NT2/D1 (cell line): ENCODE measurements at regions not wholly inside any gene's neighbourhood (a gene's known extent, or its start where the extent isn't known, plus 50 kb on each side); places are given as distances from the start of the nearest gene placed in this dataset.

ENCODE experiments used
- DNase-seq: peaks from one replicate; pipeline ENCODE4 v3.0.0-alpha.2; 2011; ENCODE audit warnings: low read depth, low spot score
- H3K27me3 ChIP-seq: 2 replicates; pipeline ENCODE4 v1.6.0; 2011; ENCODE audit warnings: mild to moderate bottlenecking; ENCODE audit not compliant: insufficient read length, insufficient read depth
- H3K36me3 ChIP-seq: 2 replicates; pipeline ENCODE4 v1.6.1; 2011; ENCODE audit warnings: mild to moderate bottlenecking, low read length, mixed read lengths; ENCODE audit not compliant: insufficient read depth, insufficient read length
- H3K4me1 ChIP-seq: 2 replicates; pipeline ENCODE4 v1.5.1; 2011; ENCODE audit not compliant: insufficient read depth, insufficient read length
- H3K4me3 ChIP-seq: 2 replicates; pipeline ENCODE4 v1.5.1; 2011; ENCODE audit warnings: low read depth; ENCODE audit not compliant: insufficient read length
- H3K9ac ChIP-seq: 2 replicates; pipeline ENCODE4 v1.6.0; 2011; ENCODE audit warnings: low read depth; ENCODE audit not compliant: insufficient read length
- H3K9me3 ChIP-seq: 2 replicates; pipeline ENCODE4 v1.5.1; 2011; ENCODE audit warnings: mild to moderate bottlenecking, low read length; ENCODE audit not compliant: insufficient read depth
- SUZ12 ChIP-seq: IDR thresholded peaks from 2 replicates; pipeline ENCODE4 v1.6.1; 2011; ENCODE audit not compliant: insufficient read length, insufficient read depth; ENCODE audit errors: extremely low read depth
- YY1 ChIP-seq: IDR thresholded peaks from 2 replicates; pipeline ENCODE4 v1.6.1; 2011; ENCODE audit not compliant: insufficient read length, insufficient read depth
- ZNF274 ChIP-seq: IDR thresholded peaks from 2 replicates; pipeline ENCODE4 v1.6.1; 2011; ENCODE audit warnings: mild to moderate bottlenecking, low read depth, low read length

DNA sequence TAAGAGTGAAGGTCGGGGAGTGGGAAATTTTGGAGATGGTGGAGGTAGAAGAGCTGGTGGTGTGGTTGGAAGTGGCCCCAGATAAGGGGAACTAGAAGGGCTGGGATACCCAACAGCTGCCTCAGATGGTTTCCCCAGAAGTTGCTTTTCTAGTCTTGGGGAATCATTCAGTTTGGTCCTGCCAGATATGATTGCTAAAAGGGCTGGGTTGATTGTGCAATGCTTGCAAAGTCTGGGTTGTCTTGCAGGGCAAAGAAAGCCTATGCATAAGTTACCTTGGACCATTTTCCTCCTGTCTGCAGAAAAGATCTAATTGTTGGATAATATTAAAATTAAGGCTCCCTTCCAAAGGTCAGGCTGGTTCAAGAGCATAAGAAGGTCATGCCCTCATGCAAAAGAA lies 213.8 kb upstream of the ZNF804B start:
- Histone ChIP-seq H3K4me1 (no peaks in the 10 kb centered on the region), H3K36me3 (no peaks in the 10 kb centered on the region), H3K9ac (no peak overlapping the region), H3K4me3 (no peak overlapping the region), H3K9me3 (peaks cover 20% of the 10 kb centered on the region; the same call in 1 of the 2 replicates), H3K27me3 (no peaks in the 10 kb centered on the region)
- TF ChIP-seq YY1 (no peak), ZNF274 (no peak), SUZ12 (no peak)
- DNase-seq, result no peak

DNA sequence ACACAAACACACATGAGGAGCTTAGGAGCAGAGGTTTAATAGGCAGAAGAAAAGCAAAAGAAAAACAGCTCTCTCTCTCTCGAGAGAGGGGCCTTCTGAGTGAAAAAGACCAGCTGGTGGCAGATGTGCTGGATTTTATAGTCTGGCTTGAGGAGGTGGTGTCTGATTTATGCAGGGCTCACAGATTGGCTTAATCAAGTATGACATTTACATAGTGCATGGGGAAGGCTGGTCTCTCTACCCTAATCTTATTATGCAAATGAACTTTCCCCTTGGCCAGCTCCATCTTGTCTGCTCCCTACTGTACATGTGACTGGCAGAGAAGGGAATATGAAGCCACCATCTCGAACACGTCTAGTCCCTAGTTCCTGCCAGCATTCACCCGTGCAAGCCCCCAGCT lies 219.5 kb upstream of the ZNF804B start:
- DNase-seq, result no peak
- no peak overlapping the region for H3K9ac ChIP-seq
- TF ChIP-seq SUZ12 (no peak), ZNF274 (no peak), YY1 (no peak)
- H3K36me3 ChIP-seq, result no peaks in the 10 kb centered on the region
- H3K4me3 ChIP-seq, result no peak overlapping the region
- no peaks in the 10 kb centered on the region for H3K27me3 ChIP-seq
- no peaks in the 10 kb centered on the region for H3K4me1 ChIP-seq
- peaks cover 6% of the 10 kb centered on the region; the same call in 1 of the 2 replicates for H3K9me3 ChIP-seq

- no peak for TF ChIP-seq YY1
- TF ChIP-seq ZNF274, result no peak
- TF ChIP-seq SUZ12, result no peak
- H3K4me1 ChIP-seq, result no peaks in the 10 kb centered on the region
- no peak for DNase-seq
- H3K36me3 ChIP-seq, result no peaks in the 10 kb centered on the region
- H3K27me3 ChIP-seq, result no peaks in the 10 kb centered on the region
- no peak overlapping the region for H3K4me3 ChIP-seq
- peaks cover 1% of the 10 kb centered on the region; the same call in 1 of the 2 replicates for H3K9me3 ChIP-seq
- no peak overlapping the region for H3K9ac ChIP-seq
These were observed 220.0 kb upstream of the ZNF804B start for GRCh38 chr7:88539518-88539917.

GRCh38 chr7:88523645-88524044 lies 217.0 kb upstream of the STEAP4 start:
- no peak overlapping the region for H3K4me3 ChIP-seq
- H3K4me1 ChIP-seq, result no peaks in the 10 kb centered on the region
- H3K36me3 ChIP-seq, result no peaks in the 10 kb centered on the region
- no peaks in the 10 kb centered on the region for H3K27me3 ChIP-seq
- no peak for DNase-seq
- TF ChIP-seq SUZ12, result no peak
- no peak for TF ChIP-seq YY1
- TF ChIP-seq ZNF274, result no peak
- no peak overlapping the region for H3K9ac ChIP-seq
- no peaks in the 10 kb centered on the region for H3K9me3 ChIP-seq

DNA sequence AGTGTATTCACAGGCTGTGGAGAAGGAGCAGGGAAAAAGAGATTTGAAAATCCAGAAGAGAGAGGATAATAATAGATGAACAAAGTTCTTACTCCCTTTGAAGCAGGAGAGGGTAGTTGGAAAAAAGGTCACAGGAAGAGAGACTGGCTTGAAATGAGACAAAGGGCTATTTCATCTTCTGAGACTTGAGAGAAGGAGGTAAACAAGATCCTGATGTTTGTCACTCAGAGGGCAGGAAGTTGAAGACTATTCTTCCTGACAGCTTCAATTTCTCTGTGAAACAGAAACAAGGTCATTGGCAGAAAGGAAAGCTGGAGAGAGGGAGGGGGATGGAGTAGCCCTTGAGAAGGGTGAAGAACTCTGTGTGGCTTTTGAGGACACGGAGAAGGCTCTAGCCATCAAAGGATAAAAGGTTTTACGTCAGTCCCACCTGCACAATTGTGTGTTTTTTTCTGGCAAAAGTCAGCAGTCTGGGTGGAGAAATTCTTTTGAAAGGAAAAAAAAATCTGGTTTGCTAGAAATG lies 216.1 kb upstream of the STEAP4 start:
- no peak for DNase-seq
- no peaks in the 10 kb centered on the region for H3K9me3 ChIP-seq
- no peaks in the 10 kb centered on the region for H3K27me3 ChIP-seq
- no peak for TF ChIP-seq ZNF274
- no peak for TF ChIP-seq SUZ12
- no peak for TF ChIP-seq YY1
- no peaks in the 10 kb centered on the region for H3K4me1 ChIP-seq
- no peak overlapping the region for H3K9ac ChIP-seq
- H3K36me3 ChIP-seq, result no peaks in the 10 kb centered on the region
- no peak overlapping the region for H3K4me3 ChIP-seq

GRCh38 chr7:88516429-88516828 lies 209.7 kb upstream of the STEAP4 start:
- H3K36me3 ChIP-seq, result no peaks in the 10 kb centered on the region
- no peak for DNase-seq
- H3K27me3 ChIP-seq, result no peaks in the 10 kb centered on the region
- no peak for TF ChIP-seq SUZ12
- no peak for TF ChIP-seq YY1
- no peak for TF ChIP-seq ZNF274
- H3K4me1 ChIP-seq, result no peaks in the 10 kb centered on the region
- no peak overlapping the region for H3K4me3 ChIP-seq
- no peaks in the 10 kb centered on the region for H3K9me3 ChIP-seq
- H3K9ac ChIP-seq, result no peak overlapping the region

DNA sequence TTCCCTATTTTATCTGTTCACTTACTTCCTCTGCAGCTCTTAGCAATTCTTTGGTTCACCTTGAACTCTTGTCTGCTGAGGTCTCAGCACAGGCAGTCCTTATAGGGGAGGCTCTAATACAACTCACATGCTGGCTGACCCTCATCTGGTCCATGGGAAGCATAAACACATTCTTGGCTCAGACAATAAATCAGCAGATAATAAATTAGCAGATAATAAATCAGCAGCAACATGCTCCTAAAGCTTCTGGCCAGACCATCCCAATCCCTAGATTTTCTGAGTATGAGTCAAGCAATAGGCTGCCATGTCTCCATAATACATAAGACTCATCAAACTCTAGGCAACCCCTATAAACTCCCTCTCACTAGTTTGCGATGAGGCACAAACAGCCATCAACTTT lies 208.6 kb upstream of the STEAP4 start:
- H3K27me3 ChIP-seq, result no peaks in the 10 kb centered on the region
- H3K4me3 ChIP-seq, result no peak overlapping the region
- no peak overlapping the region for H3K9ac ChIP-seq
- DNase-seq, result no peak
- no peaks in the 10 kb centered on the region for H3K36me3 ChIP-seq
- H3K4me1 ChIP-seq, result no peaks in the 10 kb centered on the region
- no peaks in the 10 kb centered on the region for H3K9me3 ChIP-seq
- TF ChIP-seq YY1, result no peak
- no peak for TF ChIP-seq SUZ12
- TF ChIP-seq ZNF274, result no peak
